GM18511 (cell line): ENCODE measurements at regions not wholly inside any gene's neighbourhood (a gene's known extent, or its start where the extent isn't known, plus 50 kb on each side); places are given as distances from the start of the nearest gene placed in this dataset.
A peak's percentile ranks its signal among the peaks of the same experiment; 100 is the strongest.

Source experiments
- ATAC-seq: cut with Tn5 transposase; IDR thresholded peaks from one replicate; pipeline ENCODE4 v1.9.1; 2021; ENCODE audit warnings: mild to moderate bottlenecking, moderate library complexity; ENCODE audit not compliant: unreplicated experiment

DNA sequence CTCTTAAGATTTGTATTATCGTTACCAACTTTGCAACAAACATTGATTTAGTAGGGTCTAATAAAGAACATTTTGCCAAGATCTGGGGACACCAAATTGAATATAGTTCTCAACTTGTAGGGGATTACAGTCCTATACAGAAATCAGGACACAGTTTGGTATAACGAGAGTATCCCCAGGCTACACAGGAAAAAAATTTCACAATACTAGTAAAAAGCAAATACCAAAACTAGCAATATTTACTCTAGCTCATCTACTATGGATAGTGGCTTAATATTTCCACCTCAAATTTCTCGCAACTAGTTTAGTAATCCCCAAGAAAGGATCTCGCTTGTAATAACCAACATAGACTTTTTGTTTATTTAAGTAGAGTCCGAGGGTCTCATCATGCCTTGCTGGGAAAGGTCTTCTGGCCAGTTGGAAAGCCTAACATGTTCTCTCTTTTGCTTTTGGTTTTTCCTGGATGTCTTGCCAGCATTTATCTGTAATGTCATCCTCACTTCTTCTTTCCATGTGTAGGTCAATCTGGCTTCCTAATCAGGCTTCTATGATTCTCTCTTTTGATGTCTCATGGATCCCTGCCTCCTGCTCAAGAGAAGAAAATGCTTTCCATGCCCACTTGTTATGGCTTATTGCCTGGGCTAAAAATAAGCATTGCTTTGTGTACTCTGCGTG, 104.7 kb upstream of the KCNK2 start:
- no peak for ATAC-seq

- ATAC-seq = no peak
Measured at GRCh38 chr1:214979191-214979590, 103.3 kb upstream of the KCNK2 start.

GRCh38 chr1:214980921-214981320, 101.6 kb upstream of the KCNK2 start:
- no peak for ATAC-seq

DNA sequence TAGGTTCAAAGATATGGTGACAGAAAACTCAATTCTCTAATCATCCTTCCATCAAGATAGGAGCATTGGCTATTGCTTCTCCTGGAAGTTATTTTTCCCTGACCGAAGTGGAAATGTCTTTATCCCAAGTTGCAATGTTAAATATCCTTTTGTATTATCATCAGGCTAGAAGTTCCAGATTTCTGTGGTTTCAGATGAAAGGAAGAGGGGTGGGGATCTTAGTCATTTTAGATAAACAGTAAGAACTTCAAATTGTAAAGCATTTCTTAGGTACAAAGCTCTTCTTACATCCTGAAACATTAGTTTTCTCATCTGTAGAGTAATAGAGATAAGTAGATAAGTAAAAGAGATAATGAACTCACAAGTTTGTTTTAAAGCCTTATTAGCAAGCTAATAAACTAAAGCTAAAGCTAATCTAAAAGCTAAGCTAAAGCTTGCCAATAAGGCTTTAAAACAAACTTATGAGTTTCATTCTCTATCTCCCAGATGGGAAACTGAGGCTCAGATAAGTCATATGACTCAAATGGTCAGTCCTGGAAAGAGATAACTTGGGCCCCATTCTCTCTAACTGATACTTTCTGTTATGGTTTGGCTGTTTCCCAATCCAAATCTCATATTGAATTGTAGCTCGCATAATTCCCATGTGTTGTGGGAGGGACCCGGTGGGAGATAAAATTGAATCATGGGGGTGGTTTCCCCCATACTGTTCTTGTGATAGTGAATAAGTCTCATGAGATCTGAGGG, 99.2 kb upstream of the KCNK2 start:
- no peak for ATAC-seq

- ATAC-seq = no peak
Measured at GRCh38 chr1:214989341-214989740, 93.2 kb upstream of the KCNK2 start.

- ATAC-seq = no peak
Measured at GRCh38 chr1:214990619-214991018, 91.9 kb upstream of the KCNK2 start.

GRCh38 chr1:214991691-214992315, 90.7 kb upstream of the KCNK2 start:
- ATAC-seq = no peak

GRCh38 chr1:214993419-214993818, 89.1 kb upstream of the KCNK2 start:
- ATAC-seq = no peak

DNA sequence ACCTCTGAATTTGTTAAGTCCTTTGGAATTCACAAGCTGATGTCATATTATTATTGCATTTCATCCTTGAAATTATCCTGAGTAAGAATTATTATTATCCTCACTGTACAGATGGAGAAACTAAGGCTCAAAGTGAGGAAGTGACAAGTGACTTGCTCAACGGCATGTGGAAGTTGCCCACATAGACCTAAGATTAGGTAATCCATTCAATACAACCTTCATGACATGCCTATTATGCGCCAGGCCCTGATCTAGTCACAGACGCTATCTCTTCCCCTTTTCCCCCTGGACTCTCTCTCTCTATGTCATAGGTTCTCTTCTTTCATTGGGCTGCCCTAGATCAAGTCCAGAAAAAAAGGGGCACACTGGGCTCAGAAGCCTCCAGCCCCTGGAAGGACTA, 84.9 kb upstream of the KCNK2 start:
- ATAC-seq = no peak

GRCh38 chr1:215001419-215002021, 81.0 kb upstream of the KCNK2 start:
- ATAC-seq = peak; percentile 94

DNA sequence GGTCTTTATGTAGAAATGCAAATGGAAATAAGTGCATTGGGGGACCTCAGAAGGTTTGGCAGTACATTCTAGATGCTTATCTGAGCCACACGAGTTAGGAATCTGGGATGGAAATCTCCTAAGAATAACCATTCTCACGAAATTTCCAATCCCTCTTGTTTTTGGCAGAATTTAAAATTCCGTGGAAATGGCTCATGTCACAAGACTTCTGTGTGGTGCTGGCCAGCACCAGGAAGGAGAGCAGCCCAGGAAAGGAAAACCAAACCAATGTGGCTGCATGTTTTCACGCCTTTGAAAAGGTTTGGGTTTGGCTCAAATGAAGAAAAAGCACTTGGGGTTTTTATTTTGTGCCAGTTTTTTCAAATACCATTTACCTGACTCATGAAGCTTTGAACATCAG, 80.1 kb upstream of the KCNK2 start:
- ATAC-seq = no peak

- ATAC-seq = no peak
Measured at GRCh38 chr1:215003686-215004085, 78.9 kb upstream of the KCNK2 start.

- no peak for ATAC-seq
Measured at GRCh38 chr1:215004121-215004827, 78.3 kb upstream of the KCNK2 start.

DNA sequence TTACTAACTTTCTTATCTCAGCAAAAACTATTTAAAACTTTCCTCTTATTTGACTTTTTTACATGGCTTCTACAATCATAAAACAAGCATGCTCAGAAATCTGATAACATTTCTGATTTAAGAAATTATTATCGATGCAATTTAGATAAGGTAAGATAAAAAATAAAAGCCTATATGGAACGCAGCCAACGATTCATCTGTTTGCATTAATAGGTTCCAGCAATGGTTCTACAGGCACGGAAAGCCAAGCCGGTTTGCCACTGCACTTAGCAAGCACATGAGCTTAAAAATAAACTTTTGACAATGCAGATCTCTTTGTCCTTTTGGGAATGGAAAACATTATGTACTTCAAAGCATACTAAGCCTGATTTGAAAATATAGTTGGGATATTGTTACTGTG, 77.5 kb upstream of the KCNK2 start:
- no peak for ATAC-seq

GRCh38 chr1:215005656-215006345, 76.7 kb upstream of the KCNK2 start:
- no peak for ATAC-seq

DNA sequence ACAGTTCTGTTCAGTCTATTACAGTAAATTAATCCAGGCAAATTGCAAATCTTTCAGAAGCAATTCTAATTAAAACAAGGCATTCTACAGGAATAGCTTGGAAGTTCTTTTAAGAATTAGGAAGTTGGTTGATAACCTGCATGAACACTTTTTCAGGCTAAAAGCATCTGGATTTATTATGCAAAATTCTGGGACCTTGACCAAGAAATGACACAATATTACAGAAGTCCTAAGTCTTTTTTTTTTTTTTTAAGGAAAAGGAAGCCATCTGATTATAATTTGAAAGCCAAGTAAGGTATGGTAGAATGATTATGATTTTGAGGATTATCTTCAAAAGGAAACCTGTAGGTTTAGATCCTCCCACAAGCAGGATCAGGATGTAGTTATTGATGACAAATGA, 74.7 kb upstream of the KCNK2 start:
- no peak for ATAC-seq

DNA sequence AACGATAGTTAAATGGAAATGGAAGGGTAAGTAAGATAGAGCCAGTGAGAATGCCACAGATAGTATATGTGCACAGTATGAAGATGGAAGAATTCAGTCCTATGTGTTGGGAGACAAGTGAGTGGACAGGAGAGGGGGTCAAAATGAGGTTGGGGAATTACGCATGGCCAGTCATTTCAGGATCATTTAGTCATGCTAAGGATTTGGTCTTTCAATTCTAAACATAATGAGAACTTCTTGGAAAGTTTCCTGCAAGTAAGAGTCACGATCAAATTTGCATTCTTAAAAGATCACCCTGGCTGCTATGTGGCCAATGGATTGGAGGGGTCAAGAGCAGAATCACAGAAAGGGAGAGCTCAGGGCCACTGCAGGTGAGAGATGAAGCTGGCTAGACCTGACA, 64.0 kb upstream of the KCNK2 start:
- no peak for ATAC-seq

DNA sequence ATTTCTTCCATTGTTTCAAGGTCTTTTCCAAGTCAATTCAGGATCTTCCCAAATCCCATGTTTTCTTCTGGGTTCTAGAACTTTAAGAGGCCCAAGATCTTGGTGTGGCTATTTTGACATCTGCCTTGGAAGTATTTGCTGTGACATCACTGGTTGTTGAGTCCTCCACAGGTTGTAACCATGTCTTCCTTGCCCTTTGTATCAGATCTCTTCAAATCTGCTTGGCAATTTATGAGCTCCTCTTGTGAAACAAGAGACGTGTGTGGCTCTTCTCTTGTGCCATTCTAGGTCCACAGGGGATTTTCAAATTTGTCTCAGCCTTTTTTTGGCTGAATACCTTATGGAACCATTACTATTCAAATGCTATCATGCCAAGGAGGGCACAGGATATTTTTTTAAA, 60.3 kb upstream of the KCNK2 start:
- ATAC-seq = no peak

GRCh38 chr1:215022741-215023141, 59.8 kb upstream of the KCNK2 start:
- no peak for ATAC-seq

GRCh38 chr1:215023155-215023832, 59.2 kb upstream of the KCNK2 start:
- ATAC-seq = no peak
